Activated naive CD4-positive, alpha-beta T cell treated with anti-CD3 and anti-CD28 coated beads, Interleukin-2, amount 50 U/mL, for 72 hours (primary cell): ENCODE measurements at regions not wholly inside any gene's neighbourhood (a gene's known extent, or its start where the extent isn't known, plus 50 kb on each side); places are given as distances from the start of the nearest gene placed in this dataset.

Source experiments
- ATAC-seq, 2 donors: fragments of 150-1000 bp; cut with Tn5 transposase; 2 replicates each; pipeline ENCODE4 v1.10.0; 2021; ENCODE audit warnings: mild to moderate bottlenecking in 2 of 2, moderate library complexity in 2 of 2
- DNase-seq, 2 donors: peaks; one replicate each; pipeline ENCODE4 v3.0.0; 2021 to 2022; ENCODE audit warnings: low spot score in 2 of 2
- H3K27ac Mint-ChIP-seq, 2 donors: one replicate each; pipeline ENCODE4 v1.8.0; 2022; ENCODE audit warnings: mild to moderate bottlenecking in 2 of 2, mixed read lengths in 2 of 2
- H3K36me3 Mint-ChIP-seq, 2 donors: one replicate each; pipeline ENCODE4 v1.8.0; 2022; ENCODE audit warnings: mixed read lengths in 2 of 2
- H3K9me3 Mint-ChIP-seq, 2 donors: one replicate each; pipeline ENCODE4 v1.8.0; 2022; ENCODE audit warnings: mixed read lengths in 2 of 2

GRCh38 chr3:161969867-161970266 is 473.3 kb downstream of the OTOL1 start:
- Mint-ChIP-seq H3K36me3 (no peaks in the 10 kb centered on the region), H3K9me3 (peaks cover 6 to 10% of the 10 kb centered on the region in 2 donors), H3K27ac (no peak overlapping the region)
- ATAC-seq (no peak), DNase-seq (no peak)

GRCh38 chr3:161975201-161975600 is 478.6 kb downstream of the OTOL1 start:
- Mint-ChIP-seq H3K36me3 (no peaks in the 10 kb centered on the region), H3K9me3 (peaks cover 0 to 7% of the 10 kb centered on the region in 2 donors), H3K27ac (no peak overlapping the region)
- ATAC-seq = no peak
- no peak for DNase-seq

- Mint-ChIP-seq H3K27ac (no peak overlapping the region), H3K36me3 (no peaks in the 10 kb centered on the region), H3K9me3 (peaks cover 0 to 4% of the 10 kb centered on the region in 2 donors)
- DNase-seq (no peak), ATAC-seq (no peak)
These were observed 480.5 kb downstream of the OTOL1 start for GRCh38 chr3:161977063-161977462.

- ATAC-seq (no peak), DNase-seq (no peak)
- peaks cover 0 to 4% of the 10 kb centered on the region in 2 donors for H3K9me3 Mint-ChIP-seq
- H3K27ac Mint-ChIP-seq = no peak overlapping the region
- H3K36me3 Mint-ChIP-seq = no peaks in the 10 kb centered on the region
These were observed 481.2 kb downstream of the OTOL1 start for GRCh38 chr3:161977850-161978249.

GRCh38 chr3:161987933-161988332 is 491.3 kb downstream of the OTOL1 start:
- H3K36me3 Mint-ChIP-seq = no peaks in the 10 kb centered on the region
- DNase-seq (no peak), ATAC-seq (no peak)
- no peak overlapping the region for H3K27ac Mint-ChIP-seq
- peaks cover 0 to 13% of the 10 kb centered on the region in 2 donors for H3K9me3 Mint-ChIP-seq

- ATAC-seq (no peak), DNase-seq (no peak)
- Mint-ChIP-seq H3K9me3 (peaks cover 0 to 13% of the 10 kb centered on the region in 2 donors), H3K27ac (peak overlapping the region in 1 of 2 donors; percentile 44), H3K36me3 (no peaks in the 10 kb centered on the region)
These were observed 492.4 kb downstream of the OTOL1 start for GRCh38 chr3:161989012-161989411.

GRCh38 chr3:161990036-161990435 is 493.4 kb downstream of the OTOL1 start:
- peaks cover 0 to 13% of the 10 kb centered on the region in 2 donors for H3K9me3 Mint-ChIP-seq
- no peaks in the 10 kb centered on the region for H3K36me3 Mint-ChIP-seq
- DNase-seq (no peak), ATAC-seq (no peak)
- H3K27ac Mint-ChIP-seq = no peak overlapping the region

GRCh38 chr3:161991901-161992540 is 495.4 kb downstream of the OTOL1 start:
- DNase-seq (no peak), ATAC-seq (no peak)
- Mint-ChIP-seq H3K9me3 (peaks cover 0 to 13% of the 10 kb centered on the region in 2 donors), H3K36me3 (no peaks in the 10 kb centered on the region), H3K27ac (no peak overlapping the region)

- no peak overlapping the region for H3K27ac Mint-ChIP-seq
These were observed 503.2 kb downstream of the OTOL1 start for GRCh38 chr3:161999846-162000245.

GRCh38 chr3:162007722-162008121 is 511.1 kb downstream of the OTOL1 start:
- no peak for DNase-seq
- no peak for ATAC-seq
- H3K9me3 Mint-ChIP-seq = peaks cover 5 to 6% of the 10 kb centered on the region in 2 donors
- no peaks in the 10 kb centered on the region for H3K36me3 Mint-ChIP-seq
- no peak overlapping the region for H3K27ac Mint-ChIP-seq

More at GRCh38 chr3:161999846-162000245, 503.2 kb downstream of the OTOL1 start:
- Mint-ChIP-seq H3K36me3 (no peaks in the 10 kb centered on the region), H3K9me3 (peaks cover 25 to 26% of the 10 kb centered on the region in 2 donors)
- no peak for DNase-seq
- ATAC-seq = no peak

GRCh38 chr3:162012633-162013032 is 516.0 kb downstream of the OTOL1 start:
- Mint-ChIP-seq H3K27ac (no peak overlapping the region), H3K36me3 (no peaks in the 10 kb centered on the region), H3K9me3 (peaks cover 9 to 12% of the 10 kb centered on the region in 2 donors)
- DNase-seq (no peak), ATAC-seq (no peak)

GRCh38 chr3:162014284-162014683 is 517.7 kb downstream of the OTOL1 start:
- H3K27ac Mint-ChIP-seq = no peak overlapping the region
- H3K9me3 Mint-ChIP-seq = peaks cover 9 to 12% of the 10 kb centered on the region in 2 donors
- ATAC-seq (no peak), DNase-seq (no peak)
- no peaks in the 10 kb centered on the region for H3K36me3 Mint-ChIP-seq

- DNase-seq (no peak), ATAC-seq (no peak)
- Mint-ChIP-seq H3K36me3 (no peaks in the 10 kb centered on the region), H3K27ac (no peak overlapping the region), H3K9me3 (peaks cover 7 to 10% of the 10 kb centered on the region in 2 donors)
These were observed 519.2 kb downstream of the OTOL1 start for GRCh38 chr3:162015856-162016255.

- H3K27ac Mint-ChIP-seq = no peak overlapping the region
- peaks cover 4 to 6% of the 10 kb centered on the region in 2 donors for H3K9me3 Mint-ChIP-seq
- ATAC-seq = no peak
These were observed 523.2 kb downstream of the OTOL1 start for GRCh38 chr3:162019817-162020216.

GRCh38 chr3:162021206-162021605 is 524.6 kb downstream of the OTOL1 start:
- H3K36me3 Mint-ChIP-seq = no peaks in the 10 kb centered on the region
- DNase-seq = no peak
- H3K27ac Mint-ChIP-seq = no peak overlapping the region
- no peak for ATAC-seq
- peaks cover 4 to 6% of the 10 kb centered on the region in 2 donors for H3K9me3 Mint-ChIP-seq

More at GRCh38 chr3:162019817-162020216, 523.2 kb downstream of the OTOL1 start:
- DNase-seq = no peak
- H3K36me3 Mint-ChIP-seq = no peaks in the 10 kb centered on the region

- H3K36me3 Mint-ChIP-seq = no peaks in the 10 kb centered on the region
- no peak for ATAC-seq
- H3K9me3 Mint-ChIP-seq = peaks cover 0 to 6% of the 10 kb centered on the region in 2 donors
- H3K27ac Mint-ChIP-seq = no peak overlapping the region
- no peak for DNase-seq
These were observed 526.3 kb downstream of the OTOL1 start for GRCh38 chr3:162022911-162023310.

GRCh38 chr3:162029736-162030135 is 533.1 kb downstream of the OTOL1 start:
- Mint-ChIP-seq H3K27ac (no peak overlapping the region), H3K36me3 (no peaks in the 10 kb centered on the region), H3K9me3 (peaks cover 15 to 20% of the 10 kb centered on the region in 2 donors)
- no peak for DNase-seq
- no peak for ATAC-seq

GRCh38 chr3:162034368-162034767 is 537.8 kb downstream of the OTOL1 start:
- no peak for ATAC-seq
- Mint-ChIP-seq H3K36me3 (no peaks in the 10 kb centered on the region), H3K9me3 (peaks cover 11 to 15% of the 10 kb centered on the region in 2 donors), H3K27ac (no peak overlapping the region)
- DNase-seq = no peak
